ENCODE measurements at regions not wholly inside any gene's neighbourhood (a gene's known extent, or its start where the extent isn't known, plus 50 kb on each side); places are given as distances from the start of the nearest gene placed in this dataset.

GRCh38 chr6:20331042-20331441 is 70.6 kb upstream of the E2F3 start:
- no peak for TF ChIP-seq CTCF (IDR thresholded peaks at IDR 0.05; ENCODE audit: low read length)
- TF ChIP-seq EZH2 (IDR thresholded peaks at IDR 0.05; ENCODE audit: borderline replicate concordance, low read length), result no peak
